GM18507 (cell line): ENCODE measurements at regions not wholly inside any gene's neighbourhood (a gene's known extent, or its start where the extent isn't known, plus 50 kb on each side); places are given as distances from the start of the nearest gene placed in this dataset.
"Not testable (repeated sequence)": the region's sequence is repeated elsewhere in the genome, so short reads cannot be mapped to it uniquely, and the experiment has no call there.

Source experiments
- DNase-seq: peaks from one replicate; pipeline ENCODE4 v3.0.0; 2011; ENCODE audit warnings: low read depth; ENCODE audit not compliant: insufficient read length; ENCODE audit errors: extremely low spot score
- FAIRE-seq: peaks from 2 replicates; lab custom pipeline; 2011; peaks lifted over from hg19 to GRCh38; lab: Jason Lieb, UNC

DNA sequence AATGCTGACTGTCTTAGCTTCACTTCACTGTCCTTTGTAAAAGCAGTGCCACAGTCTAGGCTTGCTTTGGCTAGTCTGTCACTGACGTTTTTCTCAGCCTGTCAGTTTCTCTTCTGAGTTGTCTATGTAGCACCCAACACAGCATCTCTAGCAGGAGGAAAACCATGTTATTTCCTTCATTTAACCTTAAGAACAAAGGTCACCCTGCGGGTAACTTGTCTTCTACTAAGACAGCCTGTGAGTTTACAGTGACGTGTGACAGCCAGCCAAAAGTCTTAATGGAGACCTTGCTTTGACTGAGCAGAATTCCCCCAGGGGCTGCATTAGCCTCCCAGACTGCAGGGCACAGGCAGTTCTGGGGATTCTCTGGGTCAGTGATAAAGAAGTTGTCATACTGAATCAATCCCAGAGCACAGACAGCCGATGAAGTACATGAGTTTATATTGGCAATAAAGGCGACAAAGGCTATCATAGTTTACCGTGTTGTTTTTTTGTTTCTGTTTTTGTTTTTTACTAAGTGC, 296.0 kb upstream of the KIAA1217 start:
- no peak for FAIRE-seq
- no peak for DNase-seq

DNA sequence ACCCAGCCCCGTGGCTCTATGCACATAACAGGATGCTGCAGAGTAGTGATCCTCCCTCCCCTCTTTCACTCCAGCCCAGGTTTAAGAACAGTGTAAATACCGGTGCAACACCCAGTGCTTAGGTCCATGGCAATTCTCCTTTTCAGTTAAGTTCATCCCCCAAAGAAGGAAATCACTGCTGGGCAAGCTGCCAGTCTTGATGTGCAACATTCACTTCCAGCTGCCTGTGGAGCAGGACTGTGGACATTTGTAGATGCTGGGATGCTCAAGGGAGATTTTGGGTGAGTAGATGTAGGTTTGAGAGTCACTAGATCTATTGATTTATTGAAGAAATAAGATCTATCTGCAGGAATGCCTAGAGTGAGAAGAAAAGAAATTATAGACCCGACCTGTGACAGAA, 294.3 kb upstream of the KIAA1217 start:
- no peak for DNase-seq
- no peak for FAIRE-seq

DNA sequence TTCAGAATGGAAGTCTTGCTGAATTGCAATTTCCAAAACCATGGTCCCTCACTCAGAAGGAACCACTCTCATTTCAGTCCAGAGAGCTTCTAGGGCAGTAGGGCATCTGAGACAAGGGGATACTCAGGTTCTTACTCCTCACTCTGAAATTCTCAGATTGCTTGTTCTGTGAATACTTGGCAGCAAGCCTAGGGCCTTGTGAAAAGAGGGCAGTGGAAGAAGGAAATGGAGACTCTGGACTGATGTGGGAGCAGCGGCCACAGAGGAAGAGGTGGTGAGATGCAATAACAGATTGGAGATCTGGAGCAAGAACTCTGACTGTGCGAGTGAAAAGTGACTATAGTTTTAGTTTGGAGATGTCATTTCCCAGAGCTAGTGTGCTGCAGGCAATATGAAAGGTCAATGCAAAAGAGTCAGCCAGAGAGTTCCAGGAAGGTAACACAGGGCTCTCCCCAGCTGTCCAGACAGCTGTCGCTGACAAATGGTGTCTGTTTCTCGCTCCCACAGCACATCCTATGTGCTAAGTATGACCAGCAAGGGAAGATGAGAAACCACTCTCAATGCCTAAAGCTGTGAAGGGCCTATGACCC, 291.6 kb upstream of the KIAA1217 start:
- no peak for DNase-seq
- no peak for FAIRE-seq

DNA sequence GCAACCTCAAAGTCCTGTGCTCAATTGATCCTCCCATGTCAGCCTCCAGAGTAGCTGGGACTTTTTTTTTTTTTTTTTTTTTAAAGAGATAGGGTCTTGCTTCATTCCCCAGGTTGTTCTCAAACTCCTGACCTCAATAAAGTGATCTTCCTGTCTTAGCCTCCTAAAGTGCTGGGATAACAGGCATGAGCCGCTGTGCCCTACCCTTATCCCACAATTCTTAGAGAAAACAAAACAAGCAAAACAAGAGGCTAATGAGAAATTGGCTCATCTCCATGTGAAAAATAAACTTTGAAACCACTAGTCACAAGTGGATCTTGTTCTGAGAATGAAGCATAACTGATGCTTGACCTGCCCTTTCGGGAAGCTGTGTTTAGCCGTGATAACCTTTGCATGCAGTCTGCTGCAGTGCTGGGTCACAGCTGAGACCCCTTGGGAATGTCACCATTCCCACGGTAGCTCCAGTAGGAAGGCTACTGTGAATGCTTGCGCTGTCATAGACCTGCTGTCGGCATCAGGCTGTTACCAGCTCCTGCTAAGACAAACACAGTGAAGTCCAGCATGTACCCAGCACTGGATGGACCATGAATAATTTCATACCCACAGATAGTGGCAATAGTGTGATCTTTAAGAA, 290.7 kb upstream of the KIAA1217 start:
- FAIRE-seq (no peak), DNase-seq (no peak)

DNA sequence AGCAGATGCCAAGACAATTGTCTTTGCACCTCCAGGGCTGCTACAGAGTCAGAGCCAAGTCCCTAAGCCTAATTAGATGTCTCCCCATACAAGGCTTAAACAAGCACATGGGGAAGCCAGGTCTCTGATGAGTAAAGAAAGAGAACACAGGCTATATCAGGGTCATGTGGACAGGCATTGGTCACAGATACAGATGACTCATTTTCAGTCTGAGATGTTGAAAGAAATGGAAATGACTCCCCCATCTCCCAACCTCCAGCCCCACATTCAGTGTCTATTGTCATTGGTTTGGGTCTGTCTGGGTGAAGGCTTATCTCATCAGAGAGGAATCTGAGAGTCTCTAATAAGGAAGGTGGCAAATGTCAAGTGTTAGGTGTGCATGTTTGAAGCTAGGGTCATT, 290.1 kb upstream of the KIAA1217 start:
- DNase-seq = no peak
- FAIRE-seq = no peak

DNA sequence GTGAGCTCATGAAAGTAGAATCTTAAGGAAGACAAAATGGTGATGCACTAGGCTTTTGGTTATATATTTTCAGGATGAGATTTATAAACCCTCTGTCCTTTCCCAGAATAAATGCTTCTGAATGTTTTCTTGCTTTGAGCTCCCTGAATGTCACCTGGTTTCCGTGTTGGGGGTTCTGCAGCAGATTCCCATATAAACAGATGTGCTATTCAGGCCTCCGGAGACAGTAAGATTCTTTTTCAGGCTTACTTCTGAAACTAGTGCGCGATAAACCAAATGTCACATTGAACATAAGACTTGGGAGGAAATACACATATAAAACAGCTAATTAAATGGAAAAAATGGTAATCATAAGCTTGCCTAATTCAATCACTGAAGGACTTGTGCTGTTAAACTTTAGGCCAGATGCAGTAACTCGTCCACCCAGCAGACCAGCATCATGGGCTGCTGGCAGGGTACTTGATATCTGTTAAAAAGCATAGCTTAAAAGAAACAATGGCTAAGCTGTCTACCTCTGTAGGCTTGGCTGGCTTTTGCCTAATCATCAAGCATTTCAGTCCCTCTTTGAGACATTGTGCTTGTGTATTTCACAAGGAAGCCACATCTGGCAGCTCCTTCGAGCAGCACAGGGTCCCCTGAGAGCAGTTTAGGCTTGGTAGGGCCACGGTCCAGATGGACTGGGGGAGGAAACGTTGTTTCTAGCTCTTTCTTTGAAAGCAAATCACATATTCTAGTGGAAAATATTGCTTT, 281.2 kb upstream of the KIAA1217 start:
- FAIRE-seq (no peak), DNase-seq (no peak)

DNA sequence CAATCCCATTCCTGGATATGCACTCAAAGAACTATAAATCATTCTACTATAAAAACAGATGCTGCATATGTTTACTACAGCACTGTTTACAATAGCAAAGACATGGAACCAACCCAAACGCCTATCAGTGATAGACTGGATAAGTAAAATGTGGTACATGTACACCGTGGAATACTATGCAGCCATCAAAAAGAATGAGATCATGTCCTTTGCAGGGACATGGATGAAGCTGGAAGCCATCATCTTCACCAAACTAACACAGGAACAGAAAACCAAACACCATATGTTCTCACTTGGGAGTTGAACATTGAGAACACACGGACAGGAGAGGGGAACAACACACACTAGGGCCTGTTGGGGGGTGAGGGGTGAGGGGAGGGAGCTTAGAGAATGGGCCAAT, 274.9 kb upstream of the KIAA1217 start:
- FAIRE-seq, DNase-seq: not testable (repeated sequence)

DNA sequence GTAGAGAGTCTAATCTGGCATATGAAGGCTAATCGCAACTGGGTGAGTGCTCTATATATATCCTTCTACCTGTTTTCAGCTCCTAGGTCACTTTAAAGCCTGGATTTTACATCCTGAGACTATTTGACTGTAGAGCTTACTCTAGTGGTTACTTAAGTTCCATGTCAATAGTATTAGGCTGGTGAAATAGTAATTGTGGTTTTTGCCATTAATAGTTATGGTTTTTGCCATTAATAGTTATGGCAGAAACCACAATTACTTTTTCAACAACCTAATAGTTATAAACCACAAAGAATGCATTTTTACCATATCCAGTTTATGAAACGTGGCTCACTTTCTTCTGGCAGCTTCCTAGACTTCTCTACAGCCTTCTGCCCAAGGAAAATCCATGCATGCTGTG, 263.1 kb upstream of the KIAA1217 start:
- FAIRE-seq (no peak), DNase-seq (no peak)

DNA sequence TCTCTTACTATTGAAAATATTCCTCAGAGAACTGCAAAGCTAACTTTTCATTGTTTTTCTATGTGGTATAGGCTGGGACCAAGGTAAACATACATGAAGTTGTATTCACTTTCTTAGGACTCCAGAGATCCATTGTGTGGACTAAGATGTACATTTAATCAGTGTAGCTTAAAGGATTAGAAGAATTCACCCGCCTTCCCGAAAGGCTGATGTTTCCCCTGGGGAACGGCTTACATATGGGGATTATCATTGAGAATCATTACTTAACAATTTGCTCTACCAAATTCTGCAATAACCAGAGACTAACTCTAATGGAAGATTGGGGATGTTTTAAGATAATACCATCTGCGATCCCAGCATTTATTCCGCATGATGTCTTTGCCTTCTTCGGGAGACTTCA, 257.1 kb upstream of the KIAA1217 start:
- FAIRE-seq (no peak), DNase-seq (no peak)

DNA sequence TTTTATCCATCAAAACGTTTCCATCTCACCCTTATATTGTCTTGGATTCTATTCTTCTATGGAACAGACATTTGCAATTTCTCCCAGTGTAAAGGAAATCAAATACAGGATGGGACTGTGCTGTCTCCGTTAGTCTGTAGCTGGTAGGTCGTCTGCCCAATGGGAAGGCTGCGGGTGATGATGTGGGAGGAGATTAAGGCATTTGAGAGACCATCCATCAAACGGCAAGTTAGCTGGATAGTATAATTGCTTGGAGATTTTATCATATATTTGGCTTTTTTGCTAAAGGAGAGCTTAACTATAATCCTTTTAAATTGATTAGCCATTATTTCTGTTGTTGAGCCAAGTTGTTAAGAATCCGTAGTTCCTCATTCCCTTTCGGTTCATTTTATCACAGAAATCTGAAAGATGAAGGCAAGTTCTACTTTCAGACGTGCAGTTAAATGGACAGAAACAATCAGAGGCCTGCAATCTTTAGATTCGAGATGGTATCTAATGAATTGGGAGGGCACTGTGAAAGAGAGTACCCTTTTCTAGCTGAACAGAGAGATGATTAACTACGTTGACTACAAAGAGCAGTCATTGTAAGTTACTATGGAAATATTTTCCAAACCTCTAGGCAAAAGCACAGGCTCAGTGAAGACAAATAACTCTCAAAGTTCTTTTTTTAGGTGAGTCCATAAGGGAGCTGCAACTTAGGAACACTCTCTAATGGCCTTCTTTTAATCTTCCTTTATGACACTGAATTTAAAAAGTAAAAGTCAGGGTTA, 253.3 kb upstream of the KIAA1217 start:
- no peak for FAIRE-seq
- no peak for DNase-seq

DNA sequence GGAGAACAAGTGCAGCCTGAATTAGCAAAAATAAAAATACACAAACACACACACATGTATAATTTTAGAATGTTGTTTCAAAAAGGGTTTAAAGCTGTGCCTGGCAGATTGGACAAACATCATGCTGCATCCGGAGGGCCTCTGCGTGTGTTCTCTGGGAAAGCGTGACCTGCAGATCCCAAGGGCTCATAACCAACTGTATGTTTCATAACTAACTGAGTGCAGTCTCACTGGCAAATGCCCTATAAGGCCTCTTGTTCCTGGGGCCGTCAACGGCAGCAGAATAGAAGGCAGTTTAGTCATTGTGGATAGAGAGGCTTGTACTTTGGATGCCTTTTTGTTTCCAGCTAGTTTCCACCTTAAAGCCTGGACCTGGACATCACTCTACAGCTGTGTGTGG, 243.8 kb upstream of the KIAA1217 start:
- FAIRE-seq = no peak
- no peak for DNase-seq

DNA sequence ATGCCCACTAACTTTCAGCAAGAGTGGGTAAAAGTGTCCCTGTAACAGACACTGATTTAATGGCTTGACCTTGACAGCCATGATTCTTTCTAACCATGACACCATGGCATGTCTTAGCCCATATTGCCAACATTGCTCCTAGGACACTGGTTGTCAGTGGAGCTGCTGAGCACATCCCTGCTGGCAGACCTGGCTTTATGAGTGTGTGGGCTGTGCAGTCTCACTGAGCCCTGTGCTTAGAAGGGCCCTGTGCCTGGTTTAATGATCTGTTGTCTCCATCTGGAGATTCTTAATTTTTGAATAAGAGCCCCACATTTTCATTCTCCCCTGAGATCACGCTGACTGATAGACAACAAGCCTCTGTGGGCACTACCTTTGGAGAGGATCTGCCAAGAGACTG, 243.1 kb upstream of the KIAA1217 start:
- DNase-seq = no peak
- no peak for FAIRE-seq

DNA sequence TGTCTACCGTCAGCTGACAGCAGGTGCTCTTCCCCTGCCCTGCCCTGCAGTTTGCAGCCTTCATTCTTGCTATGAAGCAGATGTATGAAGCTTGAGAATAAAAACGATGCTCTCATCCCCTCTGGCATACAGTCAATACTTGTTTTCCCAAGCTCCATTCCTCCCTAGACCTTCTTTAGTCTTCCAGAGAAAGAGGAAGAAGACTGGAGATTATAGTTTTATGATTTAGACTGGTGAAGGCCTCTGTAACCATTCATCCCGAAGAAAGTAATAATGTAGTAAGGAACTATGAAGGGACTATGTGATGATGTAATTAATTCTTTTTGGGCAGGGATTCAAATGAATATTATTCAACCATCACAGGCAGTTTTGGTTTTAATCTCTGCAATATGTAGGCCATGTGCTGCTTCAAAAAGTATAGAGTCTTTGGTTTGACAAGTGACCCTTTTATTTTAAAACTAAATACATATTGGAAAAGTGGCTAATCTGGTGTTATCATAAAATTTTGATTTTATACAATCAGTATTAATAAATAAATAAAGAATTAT, 242.4 kb upstream of the KIAA1217 start:
- DNase-seq = no peak
- FAIRE-seq = no peak

DNA sequence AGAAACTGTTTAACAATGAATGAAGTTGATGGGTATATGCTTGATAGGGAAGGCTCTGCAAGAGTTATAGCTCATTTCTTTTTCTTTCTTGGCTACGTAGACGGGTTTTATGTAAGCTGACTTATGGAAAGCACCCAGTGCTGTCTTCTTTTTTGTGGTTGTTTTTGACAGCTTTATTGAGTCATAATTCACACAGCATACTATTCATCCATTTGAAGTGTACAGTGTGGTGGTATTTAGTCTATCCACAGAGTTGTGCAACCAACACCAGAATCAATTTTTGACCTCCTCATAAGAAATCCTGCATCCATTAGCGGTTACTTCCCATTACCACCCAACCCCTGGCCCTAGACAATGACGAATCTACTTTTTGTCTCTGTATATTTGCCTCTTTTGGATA, 240.6 kb upstream of the KIAA1217 start:
- FAIRE-seq (no peak), DNase-seq (no peak)

DNA sequence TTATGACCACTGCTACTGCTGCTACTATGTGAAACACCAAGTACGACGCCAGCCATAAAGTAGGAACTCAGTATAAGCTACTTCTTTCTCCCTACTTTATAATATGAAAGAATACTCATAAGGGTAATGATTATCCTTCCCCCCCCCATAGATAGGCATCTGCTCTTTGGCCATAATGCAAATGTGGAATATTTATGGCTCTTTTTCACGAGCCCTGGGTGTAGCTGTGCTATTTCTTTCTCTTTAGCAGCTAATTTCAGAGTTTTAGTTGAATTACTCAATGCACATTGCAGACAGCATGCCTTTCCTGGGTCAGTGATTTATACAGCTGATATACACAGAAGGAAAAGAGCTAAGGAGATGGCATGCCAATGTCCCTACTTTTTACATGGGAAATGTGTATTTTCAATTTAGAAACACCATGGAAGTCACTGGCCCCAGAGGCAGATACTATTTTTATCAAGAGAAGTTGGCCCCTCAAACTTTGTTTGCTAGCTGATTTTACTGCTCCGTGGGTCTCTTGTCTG, 234.1 kb upstream of the KIAA1217 start:
- no peak for DNase-seq
- FAIRE-seq = no peak

DNA sequence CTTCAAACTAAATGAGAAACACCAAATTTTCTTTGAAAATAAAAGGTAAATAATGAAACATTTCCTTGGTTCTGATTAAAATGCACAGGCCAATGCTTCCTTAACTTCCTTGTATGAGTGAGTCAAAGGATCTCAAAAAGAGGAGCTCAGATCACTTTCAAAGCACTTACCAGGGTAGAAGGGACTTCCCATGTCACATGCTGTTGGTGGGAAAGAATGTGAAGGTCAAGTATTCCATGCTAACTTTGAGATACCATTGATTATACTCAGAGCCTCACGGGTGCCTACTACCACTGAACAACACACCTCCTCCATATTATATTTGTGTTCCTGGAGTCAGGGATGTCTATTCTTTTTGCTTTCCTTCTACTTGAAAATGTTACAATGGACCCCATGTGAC, 233.5 kb upstream of the KIAA1217 start:
- FAIRE-seq (no peak), DNase-seq (no peak)

DNA sequence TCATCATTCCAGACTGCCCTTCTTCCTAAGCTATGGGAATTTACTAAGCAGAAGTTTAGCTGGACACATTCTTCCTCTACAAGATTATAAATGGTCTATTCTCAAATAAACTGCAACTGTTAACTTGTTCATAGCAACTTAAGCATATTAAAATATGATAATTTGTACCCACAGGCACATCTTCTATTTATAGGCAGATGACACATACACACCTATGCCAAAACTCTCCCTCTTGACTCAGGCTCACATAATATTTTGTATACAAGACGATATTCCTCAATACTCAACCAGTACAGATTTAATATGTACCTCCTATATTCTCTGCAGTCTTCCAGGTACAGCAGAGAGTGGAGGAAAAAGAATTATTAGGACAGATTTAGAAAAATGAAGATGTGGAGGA, 232.7 kb upstream of the KIAA1217 start:
- FAIRE-seq (no peak), DNase-seq (no peak)

DNA sequence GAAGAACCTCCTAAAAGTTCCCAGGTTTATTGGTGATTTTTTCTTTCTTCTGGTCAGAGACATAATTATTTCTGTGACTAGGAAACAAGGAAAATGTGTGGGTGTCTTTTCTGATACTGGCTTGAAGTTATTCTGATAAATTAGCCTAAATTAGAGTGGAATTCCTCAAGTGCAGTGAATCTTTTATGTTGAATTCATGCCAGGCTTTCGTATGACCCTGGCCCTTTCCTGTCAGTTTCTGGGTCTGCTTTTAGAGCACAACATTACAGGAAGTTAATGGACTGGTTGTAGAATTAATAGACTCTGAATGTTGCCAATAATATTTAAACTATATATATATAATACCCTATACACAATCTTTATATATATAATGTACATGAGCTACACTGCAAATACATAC, 230.6 kb upstream of the KIAA1217 start:
- DNase-seq (no peak), FAIRE-seq (no peak)

DNA sequence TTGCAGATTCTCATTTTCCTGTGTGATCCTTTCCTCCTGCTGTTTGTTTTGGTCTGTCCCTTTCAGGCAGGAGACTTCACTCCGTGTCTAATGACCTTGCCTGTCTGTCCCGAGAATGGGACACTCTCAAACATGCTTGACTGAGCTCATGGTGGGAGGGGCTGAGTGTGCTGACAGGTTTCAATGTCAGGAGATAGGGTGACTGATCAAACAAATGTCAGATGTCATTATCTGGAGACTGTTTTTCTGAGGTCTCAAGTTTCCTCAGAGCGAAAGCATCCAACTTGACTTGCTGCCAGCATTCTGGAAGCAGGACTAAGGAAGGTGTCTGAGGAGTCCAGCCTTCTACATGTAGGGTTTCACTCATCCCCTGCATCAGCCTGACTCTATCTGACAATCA, 228.8 kb upstream of the KIAA1217 start:
- FAIRE-seq = no peak
- no peak for DNase-seq
